IMR-90 (cell line): ENCODE measurements at regions not wholly inside any gene's neighbourhood (a gene's known extent, or its start where the extent isn't known, plus 50 kb on each side); places are given as distances from the start of the nearest gene placed in this dataset.

Source experiments
- ATAC-seq: fragments of 200-7000 bp; cut with Tn5 transposase; 2 replicates; pipeline ENCODE4 v1.9.1; 2020; ENCODE audit warnings: low read depth, mild to moderate bottlenecking, moderate library complexity
- BruUV-seq: library from RNA; stranded (reverse); fragments of 400-500 nt; replicated peaks from 2 replicates; lab custom pipeline; 2021; lab: Mats Ljungman, UMichigan
- CTCF ChIA-PET: fragments of 300-600 bp; formaldehyde crosslinking; extraction: SDS; loops from one replicate; lab custom pipeline; 2021; ENCODE audit warnings: antibody characterized with exemption; lab: Yijun Ruan, JAX
- POLR2A ChIA-PET: fragments of 300-600 bp; sonication (Branson Sonifier 250); formaldehyde crosslinking; loops from one replicate; lab custom pipeline; 2022; ENCODE audit warnings: antibody characterized with exemption; ENCODE audit not compliant: unreplicated experiment; lab: Charles Lee
- DNase-seq: peaks from one replicate; pipeline ENCODE4 v3.0.0; 2013
- H2AFZ ChIP-seq: replicated peaks from 2 replicates; pipeline ENCODE3; 2013; ENCODE audit warnings: low read length, mild to moderate bottlenecking; ENCODE audit not compliant: poor library complexity
- H2AK5ac ChIP-seq: 2 replicates; pipeline ENCODE4 v1.6.1; 2013; ENCODE audit warnings: low read depth, low read length, inconsistent platforms
- H2AK9ac ChIP-seq: replicated peaks from 2 replicates; pipeline ENCODE3; 2013; ENCODE audit warnings: mild to moderate bottlenecking, low read depth, low read length, moderate library complexity; ENCODE audit not compliant: poor library complexity
- H2BK120ac ChIP-seq: 2 replicates; pipeline ENCODE4 v1.6.1; 2013; ENCODE audit warnings: low read depth, low read length, inconsistent platforms
- H2BK15ac ChIP-seq: 3 replicates; pipeline ENCODE4 v1.6.1; 2013; ENCODE audit warnings: low read depth, low read length, inconsistent platforms
- H2BK20ac ChIP-seq: 2 replicates; pipeline ENCODE4 v1.6.1; 2013; ENCODE audit warnings: low read depth, mild to moderate bottlenecking, inconsistent platforms, low read length, moderate library complexity
- H2BK5ac ChIP-seq: 2 replicates; pipeline ENCODE4 v1.6.1; 2013; ENCODE audit warnings: mild to moderate bottlenecking, low read depth, low read length, inconsistent platforms; ENCODE audit not compliant: poor library complexity, severe bottlenecking
- H3K14ac ChIP-seq: replicated peaks from 2 replicates; pipeline ENCODE4 v1.6.1; 2013; ENCODE audit warnings: low read depth, low read length, inconsistent platforms
- H3K18ac ChIP-seq: 2 replicates; pipeline ENCODE4 v1.6.1; 2013; ENCODE audit warnings: low read depth, low read length, control low read depth
- H3K23ac ChIP-seq: 2 replicates; pipeline ENCODE4 v1.6.1; 2013; ENCODE audit warnings: low read depth, low read length, inconsistent platforms
- H3K27ac ChIP-seq: 2 replicates; pipeline ENCODE4 v1.5.1; 2013; ENCODE audit warnings: mild to moderate bottlenecking, control low read depth, low read length; ENCODE audit not compliant: insufficient read depth
- H3K27me3 ChIP-seq: 2 replicates; pipeline ENCODE4 v1.6.1; 2013; ENCODE audit warnings: low read length; ENCODE audit not compliant: control insufficient read depth, insufficient read depth
- H3K36me3 ChIP-seq: 2 replicates; pipeline ENCODE4 v1.6.1; 2013; ENCODE audit warnings: low read length, mixed read lengths; ENCODE audit not compliant: control insufficient read depth, insufficient read depth
- H3K4ac ChIP-seq: 2 replicates; pipeline ENCODE4 v1.6.1; 2013; ENCODE audit warnings: low read depth, low read length, inconsistent platforms
- H3K4me1 ChIP-seq: 2 replicates; pipeline ENCODE4 v1.6.1; 2013; ENCODE audit warnings: low read length, mixed read lengths; ENCODE audit not compliant: control insufficient read depth, insufficient read depth
- H3K4me2 ChIP-seq: 2 replicates; pipeline ENCODE4 v1.6.1; 2013; ENCODE audit warnings: low read depth, mild to moderate bottlenecking, control low read depth, low read length, moderate library complexity
- H3K4me3 ChIP-seq: 2 replicates; pipeline ENCODE4 v1.5.1; 2013; ENCODE audit warnings: low read depth, mild to moderate bottlenecking, control low read depth, low read length, moderate library complexity; ENCODE audit not compliant: insufficient read depth
- H3K56ac ChIP-seq: 2 replicates; pipeline ENCODE4 v1.6.1; 2013; ENCODE audit warnings: low read length, inconsistent platforms; ENCODE audit not compliant: insufficient read depth; ENCODE audit errors: extremely low read depth
- H3K79me1 ChIP-seq, 2 experiments: 2 replicates each; pipeline ENCODE4 v1.6.1; 2013; ENCODE audit warnings: low read length in 2 of 2, inconsistent platforms in 1 of 2, low read depth in 1 of 2
- H3K9ac ChIP-seq: 2 replicates; pipeline ENCODE4 v1.6.1; 2013; ENCODE audit warnings: low read depth, low read length, control low read depth
- H3K9me1 ChIP-seq: 2 replicates; pipeline ENCODE4 v1.6.1; 2013; ENCODE audit warnings: low read length, inconsistent platforms; ENCODE audit not compliant: insufficient read depth
- H3K9me3 ChIP-seq: 2 replicates; pipeline ENCODE4 v1.6.1; 2013; ENCODE audit warnings: low read length; ENCODE audit not compliant: control insufficient read depth, insufficient read depth
- H4K20me1 ChIP-seq: 2 replicates; pipeline ENCODE4 v1.6.1; 2013; ENCODE audit warnings: low read length, inconsistent platforms; ENCODE audit not compliant: insufficient read depth
- H4K5ac ChIP-seq: 2 replicates; pipeline ENCODE4 v1.6.1; 2013; ENCODE audit warnings: mild to moderate bottlenecking, low read depth, low read length, control low read depth
- H4K8ac ChIP-seq, 2 experiments: 2 replicates each; pipeline ENCODE4 v1.6.1; 2013; ENCODE audit warnings: low read depth in 2 of 2, low read length in 2 of 2, control low read depth in 1 of 2, inconsistent platforms in 1 of 2
- H4K91ac ChIP-seq: 2 replicates; pipeline ENCODE4 v1.6.1; 2013; ENCODE audit warnings: low read depth, low read length, inconsistent platforms; ENCODE audit not compliant: insufficient read depth
- BHLHE40 ChIP-seq: fragments of 150-350 bp; IDR thresholded peaks from 2 replicates; pipeline ENCODE4 v1.6.1; 2016; ENCODE audit warnings: mild to moderate bottlenecking, low read depth, low read length
- CEBPB ChIP-seq: IDR thresholded peaks from 2 replicates; pipeline ENCODE4 v1.6.1; 2012; ENCODE audit warnings: low read depth, low read length, improper control_type of control experiment
- CHD1 ChIP-seq: IDR thresholded peaks from 2 replicates; pipeline ENCODE4 v1.6.1; 2012; ENCODE audit warnings: low read depth, low read length, improper control_type of control experiment
- CTCF ChIP-seq: conservative IDR thresholded peaks from 2 replicates; pipeline ENCODE4 v1.5.1; 2012; ENCODE audit warnings: mild to moderate bottlenecking, low read depth, low read length, improper control_type of control experiment
- ELK1 ChIP-seq: fragments of 150-350 bp; IDR thresholded peaks from 2 replicates; pipeline ENCODE4 v1.6.1; 2016; ENCODE audit warnings: low read depth, mild to moderate bottlenecking, low read length, moderate library complexity, borderline replicate concordance
- FOS ChIP-seq: fragments of 150-350 bp; IDR thresholded peaks from 2 replicates; pipeline ENCODE4 v1.6.1; 2016; ENCODE audit warnings: low read depth, low read length
- MAFK ChIP-seq: IDR thresholded peaks from 2 replicates; pipeline ENCODE4 v1.6.1; 2012; ENCODE audit warnings: low read depth, low read length, improper control_type of control experiment
- MAZ ChIP-seq: IDR thresholded peaks from 2 replicates; pipeline ENCODE4 v1.6.1; 2012; ENCODE audit warnings: low read depth, mild to moderate bottlenecking, low read length, improper control_type of control experiment, moderate library complexity, borderline replicate concordance
- MXI1 ChIP-seq: IDR thresholded peaks from 2 replicates; pipeline ENCODE4 v1.6.1; 2012; ENCODE audit warnings: low read depth, mild to moderate bottlenecking, low read length, moderate library complexity, borderline replicate concordance
- NFE2L2 ChIP-seq: fragments of 150-350 bp; IDR thresholded peaks from 2 replicates; pipeline ENCODE4 v1.6.1; 2016; ENCODE audit warnings: low read depth, mild to moderate bottlenecking, low read length
- POLR2A ChIP-seq: IDR thresholded peaks from 2 replicates; pipeline ENCODE4 v1.6.1; 2012; ENCODE audit warnings: mild to moderate bottlenecking, low read depth, low read length
- RAD21 ChIP-seq: IDR thresholded peaks from 2 replicates; pipeline ENCODE4 v1.6.1; 2012; ENCODE audit warnings: low read length, improper control_type of control experiment
- RCOR1 ChIP-seq: IDR thresholded peaks from 2 replicates; pipeline ENCODE4 v1.6.1; 2012; ENCODE audit warnings: mild to moderate bottlenecking, low read length, improper control_type of control experiment; ENCODE audit not compliant: insufficient replicate concordance
- RFX5 ChIP-seq: IDR thresholded peaks from 2 replicates; pipeline ENCODE4 v1.8.0; 2012; ENCODE audit warnings: low read depth, mild to moderate bottlenecking, low read length, moderate library complexity
- SMC3 ChIP-seq: fragments of 150-350 bp; IDR thresholded peaks from 2 replicates; pipeline ENCODE4 v1.6.1; 2016; ENCODE audit warnings: low read depth, mild to moderate bottlenecking, antibody characterized with exemption, low read length, moderate library complexity
- USF2 ChIP-seq: fragments of 150-350 bp; IDR thresholded peaks from 2 replicates; pipeline ENCODE4 v1.6.1; 2017; ENCODE audit warnings: mild to moderate bottlenecking, antibody characterized with exemption, low read length, low read depth
- WGBS, 2 experiments: methylation state at CpG; one replicate each; pipeline versions ENCODE4 v1.1.5 to v1.1.7; 2013; ENCODE audit warnings: missing lambda C conversion rate in 2 of 2; ENCODE audit not compliant: insufficient read length in 1 of 2; ENCODE audit errors: extremely low coverage in 2 of 2; 5-methylcytosine and 5-hydroxymethylcytosine counted together
- dilution Hi-C: fragments of 300-500 bp; cut with HindIII; formaldehyde crosslinking; loops from one replicate; pipeline ENCODE4 v1.14.3; 2018; ENCODE audit warnings: low sequenced_read_pairs; ENCODE audit not compliant: unreplicated experiment
- in situ Hi-C: fragments of 300-500 bp; cut with MboI; formaldehyde crosslinking; loops from 3 replicates; pipeline ENCODE4 v1.14.3; 2019; ENCODE audit warnings: low sequenced_read_pairs, inconsistent platforms, mixed read lengths
- intact Hi-C: fragments of 100-400 bp; cut with micrococcal nuclease; formaldehyde crosslinking; loops from 2 replicates; pipeline ENCODE4 v1.10.0; 2022

- no peak overlapping the region for H3K14ac ChIP-seq
- no peak overlapping the region for H2BK5ac ChIP-seq
- ATAC-seq (no peak), DNase-seq (no peak)
- H3K4me1 ChIP-seq: no peaks in the 10 kb centered on the region
- no peak overlapping the region for H2AFZ ChIP-seq
- H3K27ac ChIP-seq: no peak overlapping the region
- H3K9me3 ChIP-seq: peaks cover 6% of the 10 kb centered on the region
- no peak overlapping the region for H3K18ac ChIP-seq
- no peak overlapping the region for H3K9ac ChIP-seq
- H2BK15ac ChIP-seq: no peak overlapping the region
- no peak overlapping the region for H2BK20ac ChIP-seq
- intact Hi-C loops (no loop called here), dilution Hi-C loops (no loop called here), in situ Hi-C loops (no loop called here)
- no peak overlapping the region for H3K23ac ChIP-seq
- no peak overlapping the region for H2AK9ac ChIP-seq
- CTCF ChIA-PET: interaction anchor here (0.7 kb wide), 1 partner anchor 615 kb away, joined by 12 read pairs; no protein-coding TSS in a partner anchor
- no peaks in the 10 kb centered on the region for H3K9me1 ChIP-seq
- H2AK5ac ChIP-seq: no peak overlapping the region
- no peak overlapping the region for H2BK120ac ChIP-seq
- no TSS peak for BruUV-seq
- H4K5ac ChIP-seq: no peak overlapping the region
- H4K8ac ChIP-seq: no peak overlapping the region
- H3K79me1 ChIP-seq: no peaks in the 10 kb centered on the region
- H3K4me2 ChIP-seq: no peak overlapping the region
- no peak overlapping the region for H4K91ac ChIP-seq
- H3K27me3 ChIP-seq: no peaks in the 10 kb centered on the region
- TF ChIP-seq MXI1 (no peak), MAZ (no peak), NFE2L2 (no peak), POLR2A (no peak), RCOR1 (no peak), BHLHE40 (no peak), MAFK (no peak), ELK1 (no peak), RFX5 (no peak), CTCF (no peak), RAD21 (no peak), CHD1 (no peak), USF2 (no peak), SMC3 (no peak), FOS (no peak), CEBPB (no peak)
- 100% methylated on average over 1 of the region's 14 CpGs; no CpG with 5 or more reads in 1 of the 2 experiments for WGBS, 2 experiments
- no peaks in the 10 kb centered on the region for H4K20me1 ChIP-seq
- no peak overlapping the region for H3K4ac ChIP-seq
- no peak overlapping the region for H3K56ac ChIP-seq
- no peak overlapping the region for H3K4me3 ChIP-seq
- POLR2A ChIA-PET: no interaction called here
- H3K36me3 ChIP-seq: no peaks in the 10 kb centered on the region
Measured at GRCh38 chrX:35626124-35626523, 172.0 kb upstream of the MAGEB16 start.
